CD4-positive, alpha-beta T cell (primary cell): ENCODE measurements at regions not wholly inside any gene's neighbourhood (a gene's known extent, or its start where the extent isn't known, plus 50 kb on each side); places are given as distances from the start of the nearest gene placed in this dataset.

Experiments used
- ATAC-seq: fragments of 200-7000 bp; cut with Tn5 transposase; one replicate; pipeline ENCODE4 v1.10.0; 2022; ENCODE audit warnings: mild to moderate bottlenecking; ENCODE audit not compliant: poor library complexity
- CTCF ChIA-PET: fragments of 350-600 bp; sonication (Branson Sonifier 250); formaldehyde crosslinking; loops from one replicate; lab custom pipeline; 2021; ENCODE audit warnings: antibody characterized with exemption, inconsistent platforms; lab: Charles Lee
- POLR2A ChIA-PET: fragments of 350-600 bp; sonication (Branson Sonifier 250); formaldehyde crosslinking; loops from one replicate; lab custom pipeline; 2021; ENCODE audit warnings: antibody characterized with exemption, inconsistent platforms; lab: Charles Lee
- DNase-seq, 14 experiments: peaks; one replicate each; pipeline ENCODE4 v3.0.0-alpha.2; 2013 to 2020; ENCODE audit warnings: mixed read lengths in 2 of 14
- H3K27ac ChIP-seq, 2 donors: one replicate each; pipeline versions ENCODE4 v1.5.1 to v1.7.0; 2013; ENCODE audit warnings: low read length in 2 of 2, low read depth in 1 of 2, mild to moderate bottlenecking in 1 of 2
- H3K27me3 ChIP-seq, 2 experiments: 1 replicate in 1 of 2; 2 replicates in 1 of 2; pipeline versions ENCODE4 v1.6.1 to v1.7.0; 2013; ENCODE audit warnings: low read length in 2 of 2, control low read depth in 1 of 2, mild to moderate bottlenecking in 1 of 2, moderate library complexity in 1 of 2; ENCODE audit not compliant: insufficient read depth in 2 of 2, control insufficient read depth in 1 of 2
- H3K36me3 ChIP-seq: one replicate; pipeline ENCODE4 v1.6.1; 2013; ENCODE audit warnings: low read length, control low read depth; ENCODE audit not compliant: insufficient read depth
- H3K4me1 ChIP-seq: one replicate; pipeline ENCODE4 v1.6.1; 2013; ENCODE audit warnings: low read length, control low read depth; ENCODE audit not compliant: insufficient read depth
- H3K4me3 ChIP-seq: one replicate; pipeline ENCODE4 v1.5.1; 2013; ENCODE audit warnings: mild to moderate bottlenecking, low read length, moderate library complexity
- H3K9me3 ChIP-seq, 2 experiments: 1 replicate in 1 of 2; 2 replicates in 1 of 2; pipeline versions ENCODE4 v1.6.1 to v1.7.0; 2013; ENCODE audit warnings: low read length in 2 of 2, mild to moderate bottlenecking in 2 of 2, control low read depth in 1 of 2, moderate library complexity in 1 of 2; ENCODE audit not compliant: control insufficient read depth in 1 of 2, insufficient read depth in 1 of 2
- H3K27ac Mint-ChIP-seq: one replicate; pipeline ENCODE4 v1.8.0; 2020; ENCODE audit warnings: mixed read lengths
- H3K27me3 Mint-ChIP-seq: one replicate; pipeline ENCODE4 v1.8.0; 2021; ENCODE audit warnings: mixed read lengths
- H3K36me3 Mint-ChIP-seq: one replicate; pipeline ENCODE4 v1.8.0; 2021; ENCODE audit warnings: low read depth, mixed read lengths
- H3K4me1 Mint-ChIP-seq: one replicate; pipeline ENCODE4 v1.8.0; 2021; ENCODE audit warnings: low read depth, mixed read lengths
- H3K4me3 Mint-ChIP-seq: one replicate; pipeline ENCODE4 v1.8.0; 2020; ENCODE audit warnings: mild to moderate bottlenecking, mixed read lengths
- H3K9me3 Mint-ChIP-seq: one replicate; pipeline ENCODE4 v1.8.0; 2020; ENCODE audit warnings: mixed read lengths
- CTCF ChIP-seq: fragments of 200-600 bp; IDR thresholded peaks from one replicate; pipeline ENCODE4 v1.8.0; 2022; ENCODE audit warnings: antibody characterized with exemption, mild to moderate bottlenecking
- intact Hi-C, 2 experiments: fragments of 100-400 bp; cut with DNase I in 1 of 2; cut with micrococcal nuclease in 1 of 2; formaldehyde crosslinking; loops; one replicate each; pipeline versions ENCODE4 v1.15.1 to v1.9.0; 2023 to 2025; cut with DNase I, micrococcal nuclease

GRCh38 chr4:180949424-180950213 is 1293.6 kb upstream of the TENM3 start:
- Mint-ChIP-seq H3K4me1 (no peaks in the 10 kb centered on the region), H3K4me3 (no peak overlapping the region), H3K27me3 (no peaks in the 10 kb centered on the region), H3K9me3 (peaks cover 8% of the 10 kb centered on the region), H3K36me3 (no peaks in the 10 kb centered on the region), H3K27ac (no peak overlapping the region)
- Histone ChIP-seq H3K4me1 (no peaks in the 10 kb centered on the region), H3K9me3 (no peaks in the 10 kb centered on the region), H3K27ac (no peak overlapping the region), H3K27me3 (no peaks in the 10 kb centered on the region), H3K4me3 (no peak overlapping the region), H3K36me3 (no peaks in the 10 kb centered on the region)
- no peak for DNase-seq
- ChIA-PET CTCF (no interaction called here), POLR2A (no interaction called here)
- TF ChIP-seq CTCF, result no peak
- no peak for ATAC-seq
- intact Hi-C loops, result no loop called here

GRCh38 chr4:180950377-180950776 is 1292.8 kb upstream of the TENM3 start:
- no peak for TF ChIP-seq CTCF
- H3K4me1 ChIP-seq, result no peaks in the 10 kb centered on the region
- H3K4me3 ChIP-seq, result no peak overlapping the region
- no peaks in the 10 kb centered on the region for H3K27me3 ChIP-seq
- Mint-ChIP-seq H3K9me3 (peaks cover 8% of the 10 kb centered on the region), H3K36me3 (no peaks in the 10 kb centered on the region), H3K4me1 (no peaks in the 10 kb centered on the region), H3K4me3 (no peak overlapping the region), H3K27ac (no peak overlapping the region), H3K27me3 (no peaks in the 10 kb centered on the region)
- POLR2A ChIA-PET, result no interaction called here
- intact Hi-C loops, result no loop called here
- no peak overlapping the region for H3K27ac ChIP-seq
- H3K36me3 ChIP-seq, result no peaks in the 10 kb centered on the region
- CTCF ChIA-PET, result no interaction called here
- ATAC-seq, result no peak
- no peaks in the 10 kb centered on the region for H3K9me3 ChIP-seq
- no peak for DNase-seq

- TF ChIP-seq CTCF, result no peak
- no peak overlapping the region for H3K27ac ChIP-seq
- ChIA-PET POLR2A (no interaction called here), CTCF (no interaction called here)
- H3K27me3 ChIP-seq, result no peaks in the 10 kb centered on the region
- H3K27ac Mint-ChIP-seq, result no peak overlapping the region
- no peak for DNase-seq
- no peak for ATAC-seq
- no peaks in the 10 kb centered on the region for H3K4me1 Mint-ChIP-seq
- no peaks in the 10 kb centered on the region for H3K9me3 ChIP-seq
- peaks cover 8% of the 10 kb centered on the region for H3K9me3 Mint-ChIP-seq
- H3K4me1 ChIP-seq, result no peaks in the 10 kb centered on the region
- H3K4me3 ChIP-seq, result no peak overlapping the region
- H3K36me3 ChIP-seq, result no peaks in the 10 kb centered on the region
- intact Hi-C loops, result no loop called here
- no peaks in the 10 kb centered on the region for H3K27me3 Mint-ChIP-seq
- H3K36me3 Mint-ChIP-seq, result no peaks in the 10 kb centered on the region
- H3K4me3 Mint-ChIP-seq, result no peak overlapping the region
These were observed 1291.9 kb upstream of the TENM3 start for GRCh38 chr4:180951312-180951711.
